ENCODE measurements at regions not wholly inside any gene's neighbourhood (a gene's known extent, or its start where the extent isn't known, plus 50 kb on each side); places are given as distances from the start of the nearest gene placed in this dataset.

DNA sequence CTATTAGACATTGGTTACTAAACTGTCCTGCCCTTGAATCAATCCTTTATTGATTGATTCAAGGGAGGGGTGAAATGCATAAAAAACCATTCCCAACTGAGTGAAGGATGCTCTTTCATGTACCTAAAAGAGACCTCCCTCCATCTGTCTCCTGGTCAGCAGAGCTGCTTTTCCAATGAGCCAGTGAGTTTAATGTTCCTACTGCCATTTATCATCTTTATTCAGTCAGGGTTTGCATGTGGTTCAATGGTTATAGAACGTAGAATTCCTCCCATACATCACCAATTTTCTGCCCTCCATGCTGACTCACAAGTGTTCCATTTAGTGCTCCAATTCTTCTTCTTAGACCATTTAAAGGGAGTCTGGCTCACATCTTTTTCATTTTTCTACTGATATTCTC lies 199.1 kb upstream of the PCSK5 start:
- DNase-seq: no peak

- DNase-seq: no peak
Measured at GRCh38 chr9:75692309-75692708, 198.2 kb upstream of the PCSK5 start.

- no peak for DNase-seq
Measured at GRCh38 chr9:75695921-75696320, 194.6 kb upstream of the PCSK5 start.

DNA sequence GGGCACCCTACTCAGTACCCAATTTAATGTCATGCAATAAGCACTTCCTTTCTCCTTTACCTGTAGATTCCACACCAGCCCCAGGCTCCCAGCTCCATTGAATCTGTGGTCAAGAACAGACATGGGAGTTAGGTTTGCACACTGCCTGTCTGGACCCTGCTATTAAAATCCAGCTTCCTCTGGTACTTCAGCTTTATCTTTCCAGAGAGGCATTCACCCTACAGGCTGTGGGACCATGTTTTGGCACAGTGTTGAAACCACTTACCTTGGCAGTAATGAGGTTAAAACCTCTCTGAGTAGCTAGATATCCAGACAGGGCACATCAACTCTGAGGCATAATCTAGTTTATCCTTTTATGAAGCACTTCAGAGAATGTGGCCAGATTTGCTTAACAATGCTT lies 191.5 kb upstream of the PCSK5 start:
- no peak for DNase-seq

DNA sequence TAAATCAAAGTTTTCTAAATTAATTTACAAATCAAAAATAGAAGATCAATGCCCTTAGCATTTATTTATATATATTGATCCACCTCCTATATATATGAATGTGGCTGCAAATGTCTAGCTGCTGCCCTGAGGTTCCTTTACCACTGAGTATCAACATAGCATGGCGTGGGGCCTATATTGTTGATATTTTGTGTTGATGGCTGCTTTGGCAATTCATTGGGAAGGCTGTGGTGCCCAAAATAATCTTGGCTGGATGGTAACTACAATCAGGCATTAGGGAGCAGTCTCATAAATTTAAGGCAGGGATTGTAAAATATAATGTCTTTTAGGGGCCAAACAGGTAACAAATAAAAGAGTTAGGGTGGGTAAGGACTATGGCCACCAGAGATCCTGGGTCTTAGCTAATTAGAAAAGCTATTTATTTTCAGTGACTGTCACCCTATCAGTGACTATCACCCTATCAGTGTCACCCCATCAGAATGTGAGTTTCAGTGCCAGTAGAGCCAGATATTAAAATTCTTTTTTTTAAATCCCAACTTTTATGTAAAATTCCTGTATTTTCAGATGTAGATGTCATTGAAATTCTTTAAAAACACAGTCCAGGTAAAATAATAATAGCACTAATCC lies 190.7 kb upstream of the PCSK5 start:
- DNase-seq: no peak

GRCh38 chr9:75700252-75700640 lies 190.2 kb upstream of the PCSK5 start:
- DNase-seq: no peak

- DNase-seq: no peak
Measured at GRCh38 chr9:75707191-75707590, 183.3 kb upstream of the PCSK5 start.

DNA sequence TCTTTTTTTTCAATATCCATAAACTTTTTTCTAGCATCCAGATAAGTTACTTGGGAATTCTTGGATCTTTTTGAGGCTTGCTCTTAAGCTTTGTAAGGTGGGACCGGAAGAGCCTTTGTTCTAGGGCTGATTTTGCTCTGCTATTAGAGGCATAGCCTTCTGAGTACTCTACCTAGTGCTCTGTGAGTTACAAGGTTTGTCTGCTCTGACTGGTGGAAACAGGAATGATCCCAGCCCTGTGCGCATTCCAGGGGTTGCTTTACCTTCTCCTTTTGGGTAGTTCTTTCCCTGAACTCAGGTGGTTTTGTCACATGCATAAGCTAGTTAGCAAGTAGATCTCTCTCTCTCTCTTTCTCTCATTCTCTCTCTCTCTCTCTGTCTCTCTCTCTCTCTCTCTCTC lies 180.8 kb upstream of the PCSK5 start:
- DNase-seq: no peak

DNA sequence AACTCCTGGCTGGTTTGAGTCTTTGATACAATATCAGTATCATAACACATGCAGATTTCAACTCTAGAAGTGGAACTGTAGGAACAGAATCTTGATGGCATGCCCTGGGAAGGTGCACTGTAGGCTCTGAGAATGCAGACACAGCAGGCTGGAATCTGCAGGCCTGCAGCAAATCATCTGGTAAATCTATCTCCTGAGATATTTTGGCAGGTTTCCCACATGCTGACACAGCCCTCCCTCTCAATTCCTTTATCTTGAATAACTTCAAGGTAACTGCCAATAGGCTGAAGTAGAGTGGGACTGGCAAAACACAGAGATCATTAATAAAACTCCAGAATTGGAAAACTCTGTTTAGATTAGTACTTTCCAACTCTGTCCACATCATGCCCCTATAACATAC lies 177.8 kb upstream of the PCSK5 start:
- DNase-seq: no peak

GRCh38 chr9:75713335-75713734 lies 177.1 kb upstream of the PCSK5 start:
- DNase-seq: no peak

- DNase-seq: no peak
Measured at GRCh38 chr9:75715360-75715759, 175.1 kb upstream of the PCSK5 start.

GRCh38 chr9:75718677-75719076 lies 171.8 kb upstream of the PCSK5 start:
- DNase-seq: no peak

DNA sequence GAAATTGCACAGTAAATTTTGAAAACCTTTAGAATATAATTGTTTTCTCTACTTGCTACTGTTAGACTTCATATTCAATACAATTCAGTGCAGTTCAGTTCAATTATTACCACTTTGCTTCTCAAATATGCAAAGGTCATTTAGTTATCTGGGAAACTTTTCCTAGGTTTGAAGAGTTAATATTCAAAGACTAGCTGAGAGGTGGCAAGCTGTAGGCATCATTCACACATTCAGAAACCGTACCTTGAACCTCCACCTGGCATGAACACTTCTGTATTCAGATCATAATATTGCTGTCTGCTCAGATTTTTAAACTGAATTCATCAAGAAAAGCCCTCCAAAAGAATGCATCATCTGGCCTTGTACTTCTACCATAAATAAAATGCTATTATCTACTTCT lies 162.1 kb upstream of the PCSK5 start:
- DNase-seq: no peak

DNA sequence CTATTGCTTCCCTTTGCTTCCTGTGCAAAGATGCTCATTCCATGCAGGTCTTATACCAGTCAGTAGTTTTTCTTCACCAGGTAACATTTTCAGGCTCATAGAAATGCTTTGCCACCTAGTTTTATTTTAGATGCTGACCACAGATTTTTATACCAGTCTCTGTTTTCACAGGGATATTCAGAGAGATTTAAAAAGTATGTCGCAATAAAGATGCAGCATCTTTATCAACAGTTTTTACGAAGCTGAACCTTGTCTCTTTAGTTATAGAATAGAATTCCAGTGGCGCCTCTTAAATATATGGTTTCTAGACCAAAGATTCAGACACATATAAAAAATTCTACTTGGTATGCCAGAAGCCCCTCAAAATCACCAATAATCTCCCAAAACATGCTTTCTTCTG lies 155.7 kb upstream of the PCSK5 start:
- DNase-seq: no peak

DNA sequence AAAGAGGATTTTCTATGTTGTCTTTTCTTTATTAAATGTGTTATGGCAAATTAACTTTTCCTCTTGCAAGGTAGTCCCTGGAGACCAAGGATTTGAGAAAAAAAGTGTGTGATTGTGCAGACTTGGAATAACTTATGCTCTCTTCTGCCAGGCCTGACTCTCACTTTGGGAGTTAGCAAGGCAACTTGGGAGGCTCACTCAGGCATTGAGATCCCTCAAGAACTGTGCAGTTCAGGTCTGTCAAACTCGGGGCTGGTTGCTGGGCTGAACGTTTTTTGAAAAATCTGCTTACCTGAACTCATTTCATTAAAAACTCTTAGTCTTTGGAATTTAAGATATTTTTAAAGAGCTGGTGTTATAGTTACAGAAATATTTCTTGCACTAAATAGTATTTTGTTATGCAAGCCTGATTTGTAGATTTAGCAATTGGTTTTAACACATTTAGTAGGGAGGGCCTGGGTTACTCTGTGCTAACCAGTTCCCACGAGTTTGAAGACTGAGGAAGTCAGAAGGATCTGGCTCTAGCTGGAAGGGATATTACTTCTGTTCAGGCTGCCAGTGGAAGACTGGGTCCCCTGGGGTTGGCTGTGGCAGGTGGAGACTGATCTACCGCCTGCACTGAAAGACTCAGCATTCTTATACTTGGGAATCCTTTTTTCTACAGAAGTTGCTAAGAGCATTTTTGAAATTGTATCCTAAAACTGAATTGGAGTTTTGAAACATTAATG lies 150.4 kb upstream of the PCSK5 start:
- DNase-seq: no peak

GRCh38 chr9:75743855-75744254 lies 146.6 kb upstream of the PCSK5 start:
- no peak for DNase-seq

- no peak for DNase-seq
Measured at GRCh38 chr9:75754080-75754479, 136.4 kb upstream of the PCSK5 start.

GRCh38 chr9:75775166-75775565 lies 115.3 kb upstream of the PCSK5 start:
- DNase-seq: no peak

GRCh38 chr9:75775966-75776691 lies 114.3 kb upstream of the PCSK5 start:
- no peak for DNase-seq

- no peak for DNase-seq
Measured at GRCh38 chr9:75780185-75780584, 110.3 kb upstream of the PCSK5 start.

DNA sequence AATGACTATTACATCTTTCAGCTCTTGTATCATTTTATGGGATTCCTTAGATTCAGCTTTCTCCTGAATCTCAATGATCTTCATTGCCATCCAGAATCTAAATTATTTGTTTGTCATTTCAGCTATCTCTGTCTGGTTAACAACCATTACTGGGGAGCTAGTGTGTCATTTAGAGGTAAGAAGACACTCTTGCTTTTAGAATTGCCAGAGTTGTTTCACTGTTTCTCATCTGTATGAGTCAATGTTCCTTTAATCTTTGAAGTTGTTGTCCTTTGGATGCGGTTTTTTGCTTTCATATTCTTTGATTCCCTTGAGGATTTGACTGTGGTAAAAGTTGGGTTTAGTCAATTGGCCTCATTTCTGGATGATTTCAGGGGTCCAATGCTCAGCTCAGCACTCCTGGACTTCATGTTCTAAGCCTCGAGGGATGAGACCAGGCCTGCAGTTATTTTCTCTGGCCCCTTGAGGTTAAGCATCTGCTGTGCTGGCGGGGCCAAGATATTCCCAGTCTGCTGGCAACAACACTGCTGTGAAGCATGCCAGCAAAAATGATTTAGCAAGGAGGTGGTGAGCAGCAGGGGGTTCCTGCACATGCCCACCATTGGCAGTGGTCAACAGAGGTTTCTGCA lies 102.4 kb upstream of the PCSK5 start:
- DNase-seq: no peak

DNA sequence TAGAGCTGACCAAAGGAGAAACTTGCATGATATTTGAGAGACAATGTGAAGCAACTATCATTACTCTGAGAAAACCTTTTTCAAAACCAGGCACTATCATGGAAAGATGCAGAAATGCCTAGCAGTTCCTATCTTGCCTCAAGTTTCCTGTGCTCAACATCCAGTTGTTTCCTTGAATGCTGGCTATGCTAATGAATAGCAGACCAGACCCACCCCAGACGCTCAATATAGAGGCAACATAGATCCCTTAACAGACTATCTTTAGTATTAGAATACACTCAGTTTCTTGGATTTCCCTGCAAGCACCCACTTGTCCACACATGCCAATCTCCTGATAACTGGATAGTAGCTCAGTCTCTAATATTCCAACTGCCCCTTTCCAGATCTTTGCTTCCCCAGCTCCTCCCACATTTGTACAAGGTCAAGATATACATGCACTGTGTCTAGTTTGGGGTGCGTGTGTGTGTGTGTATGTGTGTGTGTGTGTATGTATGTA lies 93.3 kb upstream of the PCSK5 start:
- DNase-seq: no peak

GRCh38 chr9:75798505-75798904 lies 92.0 kb upstream of the PCSK5 start:
- no peak for DNase-seq

DNA sequence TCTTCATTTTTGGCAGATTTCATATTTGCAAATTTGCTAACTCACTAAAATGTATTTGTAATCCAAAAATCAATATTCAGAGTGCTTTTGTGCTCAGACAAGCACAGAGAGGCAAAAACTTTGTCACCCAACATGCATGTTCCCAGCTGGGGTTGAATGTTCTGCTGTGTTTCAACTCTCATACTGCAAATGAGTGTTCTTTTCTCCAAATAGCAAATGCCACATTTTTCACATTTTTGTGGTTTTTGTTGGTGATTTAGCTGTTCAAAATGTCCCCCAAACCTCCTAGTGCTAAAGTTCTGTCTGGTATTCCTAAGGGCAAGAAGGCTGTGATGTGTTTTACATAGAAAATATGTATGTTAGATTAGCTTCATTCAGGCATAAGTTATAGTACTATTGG lies 87.3 kb upstream of the PCSK5 start:
- no peak for DNase-seq

Data from AML-193 (cell line).